Psoas muscle (tissue), 7 donors: ENCODE measurements at regions not wholly inside any gene's neighbourhood (a gene's known extent, or its start where the extent isn't known, plus 50 kb on each side); places are given as distances from the start of the nearest gene placed in this dataset.

Experiments
- ATAC-seq, 4 donors: fragments of 200-7000 bp; cut with Tn5 transposase; one replicate each; pipeline ENCODE4 v1.9.1; 2020; ENCODE audit warnings: moderate library complexity in 3 of 4, mild to moderate bottlenecking in 2 of 4
- DNase-seq, 2 donors: peaks; one replicate each; pipeline ENCODE4 v3.0.0-alpha.2; 2020
- H3K27ac ChIP-seq: fragments of 200-600 bp; one replicate; pipeline ENCODE4 v1.8.0; 2022
- H3K27me3 ChIP-seq, 3 donors: fragments of 200-600 bp in 1 of 3; one replicate each; pipeline versions ENCODE4 v1.6.1 to v1.8.0; 2013 to 2022; ENCODE audit warnings: low read length in 2 of 3, mild to moderate bottlenecking in 2 of 3, moderate library complexity in 1 of 3; ENCODE audit not compliant: insufficient read depth in 3 of 3
- H3K36me3 ChIP-seq, 2 donors: fragments of 200-600 bp in 1 of 2; one replicate each; pipeline versions ENCODE4 v1.6.1 to v1.8.0; 2013 to 2022; ENCODE audit warnings: low read depth in 1 of 2, mild to moderate bottlenecking in 1 of 2, moderate library complexity in 1 of 2; ENCODE audit not compliant: insufficient read depth in 1 of 2
- H3K4me1 ChIP-seq: fragments of 200-600 bp; one replicate; pipeline ENCODE4 v1.8.0; 2022
- H3K4me3 ChIP-seq: fragments of 200-600 bp; one replicate; pipeline ENCODE4 v1.8.0; 2022; ENCODE audit warnings: mild to moderate bottlenecking
- H3K9me3 ChIP-seq: fragments of 200-600 bp; one replicate; pipeline ENCODE4 v1.8.0; 2022
- WGBS, 3 donors: extraction: QIAGEN DNeasy Blood & Tissue Kit; methylation state at CpG; one replicate each; pipeline versions ENCODE4 v1.1.6 to v1.1.7; 2013; 5-methylcytosine and 5-hydroxymethylcytosine counted together
- intact Hi-C, 2 donors: fragments of 100-400 bp; cut with DNase I; formaldehyde crosslinking; loops; one replicate each; pipeline versions ENCODE4 v1.11.0 to v1.14.2; 2022
- TF ChIP-seq, protein P1 (sequence below): fragments of 200-600 bp; IDR thresholded peaks from one replicate; pipeline ENCODE4 v1.8.0; 2022; ENCODE audit warnings: antibody characterized with exemption
- donor health status: healthy with polysubstance abuse.
- donor health status: DM: no; HTN: no; CAD: no; lungs with moderate emphysema.
- donor health status: Bipolar disorder and iron deficiency.
- donor health status: healthy.
- donor health status: DM: yes; HTN: yes; CAD: no.
- donor health status: DM: no; HTN: no; CAD: no.
- donor health status: DM: yes; HTN: yes; CAD: no.

DNA sequence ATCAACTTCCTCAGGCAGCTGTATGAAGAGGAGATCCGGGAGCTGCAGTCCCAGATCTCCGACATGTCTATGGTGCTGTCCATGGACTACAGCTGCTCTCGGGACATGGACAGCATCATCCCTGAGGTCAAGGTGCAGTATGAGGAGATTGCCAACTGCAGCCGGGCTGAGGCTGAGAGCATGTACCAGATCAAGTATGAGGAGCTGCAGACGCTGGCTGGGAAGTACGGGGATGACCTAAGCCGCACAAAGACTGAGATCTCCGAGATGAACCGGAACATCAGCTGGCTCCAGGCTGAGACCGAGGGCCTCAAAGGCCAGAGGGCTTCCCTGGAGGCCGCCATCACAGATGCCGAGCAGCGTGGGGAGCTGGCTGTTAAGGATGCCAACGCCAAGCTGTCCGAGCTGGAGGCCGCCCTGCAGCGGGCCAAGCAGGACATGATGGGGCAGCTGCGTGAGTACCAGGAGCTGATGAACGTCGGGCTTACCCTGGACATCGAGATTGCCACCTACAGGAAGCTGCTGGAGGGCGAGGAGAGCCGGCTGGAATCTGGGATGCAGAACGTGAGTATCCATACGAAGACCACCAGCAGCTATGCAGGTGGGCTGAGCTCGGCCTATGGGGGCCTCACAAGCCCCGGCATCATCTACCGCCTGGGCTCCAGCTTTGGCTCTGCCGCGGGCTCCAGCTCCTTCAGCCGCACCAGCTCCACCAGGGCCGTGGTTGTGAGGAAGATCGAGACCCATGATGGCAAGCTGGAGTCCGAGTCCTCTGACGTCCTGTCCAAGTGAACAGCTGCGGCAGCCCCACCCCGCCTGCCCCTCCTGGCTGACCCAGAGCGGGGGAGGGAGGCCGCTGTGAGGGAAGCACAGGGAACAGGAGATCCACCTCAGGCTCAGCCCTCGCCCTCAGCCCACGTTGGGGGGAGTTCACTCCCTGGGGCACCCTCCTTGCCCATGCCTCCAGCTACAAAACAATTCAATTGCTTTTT is 84.0 kb downstream of the SEC61B start:
- Histone ChIP-seq H3K9me3 (no peaks in the 10 kb centered on the region), H3K36me3 (no peaks in the 10 kb centered on the region), H3K27me3 (no peaks in the 10 kb centered on the region), H3K27ac (no peak overlapping the region), H3K4me3 (no peak overlapping the region), H3K4me1 (no peaks in the 10 kb centered on the region)
- TF ChIP-seq, protein P1, sequence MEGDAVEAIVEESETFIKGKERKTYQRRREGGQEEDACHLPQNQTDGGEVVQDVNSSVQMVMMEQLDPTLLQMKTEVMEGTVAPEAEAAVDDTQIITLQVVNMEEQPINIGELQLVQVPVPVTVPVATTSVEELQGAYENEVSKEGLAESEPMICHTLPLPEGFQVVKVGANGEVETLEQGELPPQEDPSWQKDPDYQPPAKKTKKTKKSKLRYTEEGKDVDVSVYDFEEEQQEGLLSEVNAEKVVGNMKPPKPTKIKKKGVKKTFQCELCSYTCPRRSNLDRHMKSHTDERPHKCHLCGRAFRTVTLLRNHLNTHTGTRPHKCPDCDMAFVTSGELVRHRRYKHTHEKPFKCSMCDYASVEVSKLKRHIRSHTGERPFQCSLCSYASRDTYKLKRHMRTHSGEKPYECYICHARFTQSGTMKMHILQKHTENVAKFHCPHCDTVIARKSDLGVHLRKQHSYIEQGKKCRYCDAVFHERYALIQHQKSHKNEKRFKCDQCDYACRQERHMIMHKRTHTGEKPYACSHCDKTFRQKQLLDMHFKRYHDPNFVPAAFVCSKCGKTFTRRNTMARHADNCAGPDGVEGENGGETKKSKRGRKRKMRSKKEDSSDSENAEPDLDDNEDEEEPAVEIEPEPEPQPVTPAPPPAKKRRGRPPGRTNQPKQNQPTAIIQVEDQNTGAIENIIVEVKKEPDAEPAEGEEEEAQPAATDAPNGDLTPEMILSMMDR, result no peak
- intact Hi-C loops, result no loop called here
- peak in 1 of 2 donors; percentile 53 for DNase-seq
- WGBS, 3 donors, result 57 to 72% (median 69%) methylated on average over 41 of the region's 41 CpGs
- peak in 3 of 4 donors; percentile 78 to 94 (median 84) for ATAC-seq

DNA sequence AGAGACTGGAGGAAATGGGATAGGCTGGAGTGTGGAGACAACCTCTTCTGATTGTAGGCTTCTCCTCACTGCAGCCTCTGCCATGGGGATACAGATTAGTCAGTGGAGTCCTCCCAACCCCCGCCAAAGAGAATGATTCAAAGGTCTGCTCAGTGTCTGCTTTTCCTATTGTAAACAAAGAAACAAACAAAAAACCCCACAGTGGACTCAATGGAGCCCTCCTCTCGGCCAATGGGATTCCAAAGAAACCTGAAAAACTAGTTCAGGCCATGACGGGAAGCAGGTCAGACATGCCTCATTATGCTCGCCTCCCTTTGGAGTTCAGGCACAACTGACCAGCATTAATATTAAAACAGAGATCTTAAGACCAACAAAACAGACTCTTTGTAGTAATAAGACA is 85.8 kb downstream of the SEC61B start:
- H3K4me3 ChIP-seq, result no peak overlapping the region
- TF ChIP-seq, protein P1, result no peak
- H3K9me3 ChIP-seq, result no peaks in the 10 kb centered on the region
- no peak for DNase-seq
- ATAC-seq, result no peak
- WGBS, 3 donors, result 65 to 69% (median 66%) methylated on average over 4 of the region's 4 CpGs
- no peaks in the 10 kb centered on the region for H3K27me3 ChIP-seq
- H3K27ac ChIP-seq, result no peak overlapping the region
- H3K36me3 ChIP-seq, result no peaks in the 10 kb centered on the region
- intact Hi-C loops, result no loop called here
- no peaks in the 10 kb centered on the region for H3K4me1 ChIP-seq

DNA sequence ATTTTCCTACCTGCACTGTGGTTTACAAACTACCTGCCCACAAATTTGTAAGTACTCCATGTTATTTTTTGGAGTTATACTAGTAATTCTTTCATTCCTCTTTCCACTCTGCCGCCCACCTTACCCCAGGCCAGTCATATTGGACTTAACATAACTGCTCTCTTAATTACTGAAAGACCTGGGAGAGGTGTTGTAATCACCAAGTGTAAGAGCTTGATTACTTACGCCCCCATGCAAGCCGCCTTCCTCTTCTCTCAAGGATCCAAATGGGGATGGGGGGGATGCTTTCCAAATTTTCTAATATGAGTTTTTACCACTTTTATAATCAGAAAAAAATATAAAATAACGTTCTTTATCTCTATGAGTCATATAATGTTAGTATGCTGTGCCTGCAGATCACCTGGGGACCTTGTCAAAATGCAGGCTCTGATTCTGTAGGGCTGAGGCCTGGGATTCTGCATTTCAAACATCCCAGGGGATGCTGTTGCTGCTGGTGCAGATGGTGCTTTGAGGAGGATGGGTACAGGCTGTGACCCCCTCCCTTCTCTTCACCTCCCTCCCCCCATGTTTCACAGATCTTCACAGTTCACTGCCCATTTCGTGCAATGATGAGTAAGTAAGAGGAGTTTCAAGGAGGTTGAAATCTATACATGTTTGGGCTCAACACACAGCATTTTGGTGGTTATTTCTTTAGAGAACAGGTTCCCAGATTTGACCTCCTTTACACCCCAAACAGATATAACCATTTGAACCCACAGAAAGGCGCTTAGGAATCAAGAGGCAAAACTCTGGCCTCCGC is 87.3 kb downstream of the SEC61B start:
- WGBS, 3 donors, result 85 to 88% (median 87%) methylated on average over 7 of the region's 7 CpGs
- ATAC-seq (no peak), DNase-seq (no peak)
- H3K27ac ChIP-seq, result no peak overlapping the region
- H3K9me3 ChIP-seq, result no peaks in the 10 kb centered on the region
- H3K4me3 ChIP-seq, result no peak overlapping the region
- H3K4me1 ChIP-seq, result no peaks in the 10 kb centered on the region
- TF ChIP-seq, protein P1, result no peak
- no peaks in the 10 kb centered on the region for H3K27me3 ChIP-seq
- H3K36me3 ChIP-seq, result no peaks in the 10 kb centered on the region
- intact Hi-C loops, result loop anchor here in 1 of 2 donors (1.0 kb wide), 1 partner anchor 8 kb away; no protein-coding TSS in a partner anchor

GRCh38 chr9:99312736-99313135 is 90.7 kb downstream of the SEC61B start:
- H3K36me3 ChIP-seq, result no peaks in the 10 kb centered on the region
- H3K27me3 ChIP-seq, result no peaks in the 10 kb centered on the region
- H3K27ac ChIP-seq, result no peak overlapping the region
- no peak overlapping the region for H3K4me3 ChIP-seq
- WGBS, 3 donors, result 80 to 93% (median 93%) methylated on average over 2 of the region's 2 CpGs
- DNase-seq (no peak), ATAC-seq (no peak)
- H3K9me3 ChIP-seq, result no peaks in the 10 kb centered on the region
- intact Hi-C loops, result no loop called here
- TF ChIP-seq, protein P1, result no peak
- H3K4me1 ChIP-seq, result no peaks in the 10 kb centered on the region
